Endothelial cell of umbilical vein (primary cell): ENCODE measurements at regions not wholly inside any gene's neighbourhood (a gene's known extent, or its start where the extent isn't known, plus 50 kb on each side); places are given as distances from the start of the nearest gene placed in this dataset.

Experiments used
- BruUV-seq: library from RNA; stranded (reverse); fragments of 400-500 nt; replicated peaks from 2 replicates; lab custom pipeline; 2021; lab: Mats Ljungman, UMichigan
- CTCF ChIA-PET: fragments of 300-600, 350-600 bp; sonication (Branson Sonifier 250); formaldehyde crosslinking; loops from one replicate; lab custom pipeline; 2021; ENCODE audit warnings: antibody characterized with exemption, inconsistent platforms; lab: Charles Lee
- POLR2A ChIA-PET: fragments of 300-600, 350-600 bp; sonication (Branson Sonifier 250); formaldehyde crosslinking; loops from one replicate; lab custom pipeline; 2021; ENCODE audit warnings: antibody characterized with exemption, inconsistent platforms; lab: Charles Lee
- DNase-seq: peaks from one replicate; pipeline ENCODE4 v3.0.0-alpha.2; 2011; ENCODE audit warnings: low read depth, low spot score
- FAIRE-seq: peaks from 2 replicates; lab custom pipeline; 2011; peaks lifted over from hg19 to GRCh38; lab: Jason Lieb, UNC
- H2AFZ ChIP-seq: 2 replicates; pipeline ENCODE4 v1.6.0; 2012; ENCODE audit warnings: low read depth, low read length, control low read depth, inconsistent platforms
- H3K27ac ChIP-seq: 2 replicates; pipeline ENCODE4 v1.5.1; 2011; ENCODE audit warnings: low read depth, mild to moderate bottlenecking, control low read depth, low read length, moderate library complexity; ENCODE audit not compliant: insufficient read depth
- H3K27me3 ChIP-seq, 2 experiments: 2 replicates each; pipeline versions ENCODE4 v1.6.0 to v1.6.1; 2011; ENCODE audit warnings: low read length in 2 of 2, mixed read lengths in 1 of 2; ENCODE audit not compliant: control insufficient read depth in 2 of 2, insufficient read depth in 2 of 2
- H3K36me3 ChIP-seq, 2 experiments: 2 replicates in 1 of 2; 3 replicates in 1 of 2; pipeline ENCODE4 v1.5.1; 2011; ENCODE audit warnings: low read length in 2 of 2, mild to moderate bottlenecking in 1 of 2, moderate library complexity in 1 of 2; ENCODE audit not compliant: control insufficient read depth in 2 of 2, insufficient read depth in 2 of 2; ENCODE audit errors: extremely low read depth in 1 of 2
- H3K4me1 ChIP-seq: 3 replicates; pipeline ENCODE4 v1.5.1; 2011; ENCODE audit warnings: mild to moderate bottlenecking, low read length; ENCODE audit not compliant: control insufficient read depth, insufficient read depth; ENCODE audit errors: extremely low read depth
- H3K4me2 ChIP-seq: 2 replicates; pipeline ENCODE4 v1.6.1; 2011; ENCODE audit warnings: low read length, control low read depth, mixed read lengths; ENCODE audit not compliant: insufficient read depth
- H3K4me3 ChIP-seq, 3 experiments: fragments of 200-600 bp in 1 of 3; sonication (generic), shearing (Covaris generic) in 1 of 3; replicated peaks in 1 of 3; 2 replicates each; pipeline ENCODE4 v1.5.1; 2011 to 2016; ENCODE audit warnings: control low read depth in 3 of 3, low read length in 3 of 3, mild to moderate bottlenecking in 2 of 3, inconsistent platforms in 1 of 3, low read depth in 1 of 3, moderate library complexity in 1 of 3; ENCODE audit not compliant: insufficient read depth in 1 of 3
- H3K79me2 ChIP-seq: 2 replicates; pipeline ENCODE4 v1.6.0; 2012; ENCODE audit warnings: low read length, inconsistent platforms; ENCODE audit not compliant: control insufficient read depth, insufficient read depth
- H3K9ac ChIP-seq: replicated peaks from 2 replicates; pipeline ENCODE3; 2011; ENCODE audit warnings: low read length, control low read depth; ENCODE audit not compliant: insufficient read depth; ENCODE audit errors: extremely low read depth
- H3K9me1 ChIP-seq: replicated peaks from 3 replicates; pipeline ENCODE4 v1.6.0; 2011; ENCODE audit warnings: mild to moderate bottlenecking, low read length; ENCODE audit not compliant: control insufficient read depth, insufficient read depth; ENCODE audit errors: extremely low read depth
- H3K9me3 ChIP-seq: replicated peaks from 2 replicates; pipeline ENCODE4 v1.5.1; 2012; ENCODE audit warnings: low read length, inconsistent platforms; ENCODE audit not compliant: control insufficient read depth, insufficient read depth
- H4K20me1 ChIP-seq: replicated peaks from 2 replicates; pipeline ENCODE3; 2011; ENCODE audit warnings: mild to moderate bottlenecking, low read length; ENCODE audit not compliant: control insufficient read depth, insufficient read depth; ENCODE audit errors: extremely low read depth
- CTCF ChIP-seq, 2 donors: IDR thresholded peaks; 1 replicate in 1 of 2; 2 replicates in 1 of 2; pipeline ENCODE4 v1.5.1; 2011; ENCODE audit warnings: low read length in 2 of 2, mild to moderate bottlenecking in 2 of 2, moderate library complexity in 2 of 2, control low read depth in 1 of 2, inconsistent platforms in 1 of 2, low read depth in 1 of 2; ENCODE audit not compliant: insufficient read depth in 1 of 2; ENCODE audit errors: extremely low read depth in 1 of 2
- EZH2 ChIP-seq: IDR thresholded peaks from 2 replicates; pipeline ENCODE4 v1.6.1; 2012; ENCODE audit warnings: borderline replicate concordance, low read depth, mild to moderate bottlenecking, moderate library complexity, low read length, inconsistent platforms; ENCODE audit not compliant: severe bottlenecking
- FOS ChIP-seq: IDR thresholded peaks from 2 replicates; pipeline ENCODE4 v1.6.1; 2011; ENCODE audit warnings: mild to moderate bottlenecking, low read length, moderate library complexity, borderline replicate concordance; ENCODE audit not compliant: insufficient read depth
- GATA2 ChIP-seq: IDR thresholded peaks from 2 replicates; pipeline ENCODE4 v1.7.0; 2011; ENCODE audit warnings: low read depth, mild to moderate bottlenecking, moderate library complexity, mixed read lengths, low read length; ENCODE audit not compliant: insufficient read length, insufficient read depth
- JUN ChIP-seq: IDR thresholded peaks from 2 replicates; pipeline ENCODE4 v1.6.1; 2011; ENCODE audit warnings: borderline replicate concordance, low read depth; ENCODE audit not compliant: insufficient read length, insufficient read depth
- MAX ChIP-seq: IDR thresholded peaks from 2 replicates; pipeline ENCODE4 v1.6.1; 2011; ENCODE audit not compliant: insufficient read depth, insufficient read length
- MYC ChIP-seq: IDR thresholded peaks from one replicate; pipeline ENCODE4 v1.6.1; 2011; ENCODE audit warnings: mild to moderate bottlenecking, low read depth, low read length
- POLR2A ChIP-seq: IDR thresholded peaks from 2 replicates; pipeline ENCODE4 v1.6.1; 2012; ENCODE audit warnings: low read depth, mild to moderate bottlenecking, control low read depth, low read length
- dilution Hi-C: fragments of 300-500 bp; cut with MboI; formaldehyde crosslinking; loops from one replicate; pipeline ENCODE4 v1.15.0; 2019; ENCODE audit warnings: low sequenced_read_pairs; ENCODE audit not compliant: extremely low pct_ligation_motif_present
- intact Hi-C: fragments of 100-400 bp; cut with micrococcal nuclease; formaldehyde crosslinking; loops from one replicate; pipeline ENCODE4 v1.10.0; 2022

GRCh38 chr15:47872208-47872607, 154.9 kb downstream of the SEMA6D start:
- Histone ChIP-seq H3K4me1 (peaks cover 5% of the 10 kb centered on the region), H3K27me3 (no peaks in the 10 kb centered on the region), H3K36me3 (no peaks in the 10 kb centered on the region), H3K4me3 (no peak overlapping the region), H2AFZ (no peak overlapping the region), H3K9me1 (no peaks in the 10 kb centered on the region), H3K4me2 (no peak overlapping the region), H3K9ac (no peak overlapping the region), H4K20me1 (no peaks in the 10 kb centered on the region), H3K9me3 (no peaks in the 10 kb centered on the region), H3K79me2 (no peaks in the 10 kb centered on the region), H3K27ac (no peak overlapping the region)
- FAIRE-seq (no peak), DNase-seq (no peak)
- TF ChIP-seq EZH2 (no peak), MYC (no peak), JUN (no peak), CTCF (IDR thresholded peaks at IDR 0.05; ENCODE audit: extremely low read depth in 1 of 2, insufficient read depth in 1 of 2, low read depth in 1 of 2, low read length in 2 of 2) (no peak), MAX (no peak), GATA2 (no peak), FOS (no peak), POLR2A (no peak)
- dilution Hi-C loops: no loop called here
- no TSS peak for BruUV-seq
- ChIA-PET CTCF (interaction anchor here (1.4 kb wide), 1 partner anchor 676 kb away, joined by 3 read pairs; no protein-coding TSS in a partner anchor), POLR2A (no interaction called here)
- intact Hi-C loops: no loop called here
